CD14-positive monocyte (primary cell): ENCODE measurements at regions not wholly inside any gene's neighbourhood (a gene's known extent, or its start where the extent isn't known, plus 50 kb on each side); places are given as distances from the start of the nearest gene placed in this dataset.
A peak's percentile ranks its signal among the peaks of the same experiment; 100 is the strongest.

Source experiments
- DNase-seq, 3 donors: peaks; one replicate each; pipeline ENCODE4 v3.0.0-alpha.2; 2011 to 2022
- H2AFZ ChIP-seq: 2 replicates; pipeline ENCODE4 v1.6.0; 2012; ENCODE audit warnings: mild to moderate bottlenecking, low read depth, low read length, inconsistent platforms; ENCODE audit not compliant: insufficient read depth, poor library complexity, severe bottlenecking
- H3K27ac ChIP-seq, 2 donors: 1 replicate in 1 of 2; 2 replicates in 1 of 2; pipeline ENCODE4 v1.5.1; 2012 to 2013; ENCODE audit warnings: low read length in 2 of 2, control low read depth in 1 of 2, inconsistent platforms in 1 of 2, low read depth in 1 of 2, mild to moderate bottlenecking in 1 of 2
- H3K27me3 ChIP-seq, 2 donors: one replicate each; pipeline versions ENCODE4 v1.6.0 to v1.6.1; 2011 to 2013; ENCODE audit warnings: low read length in 2 of 2; ENCODE audit not compliant: control insufficient read depth in 2 of 2, insufficient read depth in 2 of 2
- H3K36me3 ChIP-seq, 2 donors: replicated peaks in 1 of 2; 1 replicate in 1 of 2; 2 replicates in 1 of 2; pipeline versions ENCODE4 v1.5.1 to v1.6.1; 2012 to 2013; ENCODE audit warnings: low read length in 2 of 2, control low read depth in 1 of 2, inconsistent platforms in 1 of 2, mild to moderate bottlenecking in 1 of 2; ENCODE audit not compliant: insufficient read depth in 2 of 2, control insufficient read depth in 1 of 2
- H3K4me1 ChIP-seq, 2 donors: 1 replicate in 1 of 2; 2 replicates in 1 of 2; pipeline versions ENCODE4 v1.5.1 to v1.6.1; 2012 to 2013; ENCODE audit warnings: low read length in 2 of 2, control low read depth in 1 of 2, inconsistent platforms in 1 of 2, mild to moderate bottlenecking in 1 of 2, moderate library complexity in 1 of 2; ENCODE audit not compliant: insufficient read depth in 2 of 2, control insufficient read depth in 1 of 2
- H3K4me2 ChIP-seq: replicated peaks from 2 replicates; pipeline ENCODE3; 2012; ENCODE audit warnings: low read length, moderate library complexity, mild to moderate bottlenecking; ENCODE audit not compliant: poor library complexity, severe bottlenecking; ENCODE audit errors: extremely low read depth
- H3K4me3 ChIP-seq, 3 experiments: fragments of 200-600 bp in 1 of 3; sonication (generic) in 1 of 3; replicated peaks in 1 of 3; 1 replicate in 2 of 3; 2 replicates in 1 of 3; pipeline ENCODE4 v1.5.1; 2011 to 2013; ENCODE audit warnings: low read length in 3 of 3, mild to moderate bottlenecking in 3 of 3, control low read depth in 2 of 3, low read depth in 2 of 3, inconsistent platforms in 1 of 3, moderate library complexity in 1 of 3
- H3K79me2 ChIP-seq: 2 replicates; pipeline ENCODE4 v1.6.0; 2012; ENCODE audit warnings: mild to moderate bottlenecking, control low read depth, inconsistent platforms, low read length, moderate library complexity; ENCODE audit not compliant: insufficient read depth
- H3K9ac ChIP-seq: 2 replicates; pipeline ENCODE4 v1.6.0; 2017; ENCODE audit warnings: low read length, mild to moderate bottlenecking; ENCODE audit not compliant: insufficient read depth, poor library complexity, severe bottlenecking
- H3K9me3 ChIP-seq, 2 donors: replicated peaks in 1 of 2; 1 replicate in 1 of 2; 2 replicates in 1 of 2; pipeline versions ENCODE4 v1.5.1 to v1.6.1; 2012 to 2013; ENCODE audit warnings: low read length in 2 of 2, control low read depth in 1 of 2; ENCODE audit not compliant: control insufficient read depth in 1 of 2, insufficient read depth in 1 of 2
- H4K20me1 ChIP-seq: 2 replicates; pipeline ENCODE4 v1.6.0; 2012; ENCODE audit warnings: mild to moderate bottlenecking, low read length, control low read depth, moderate library complexity; ENCODE audit not compliant: insufficient read depth
- H3K27ac Mint-ChIP-seq, 7 donors: one replicate each; pipeline ENCODE4 v1.8.0; 2020; ENCODE audit warnings: mild to moderate bottlenecking in 7 of 7, mixed read lengths in 7 of 7, moderate library complexity in 6 of 7, inconsistent platforms in 2 of 7
- H3K27me3 Mint-ChIP-seq, 3 donors: one replicate each; pipeline ENCODE4 v1.8.0; 2021 to 2022; ENCODE audit warnings: low read depth in 3 of 3, mild to moderate bottlenecking in 3 of 3, mixed read lengths in 3 of 3, moderate library complexity in 3 of 3, inconsistent platforms in 1 of 3
- H3K36me3 Mint-ChIP-seq, 2 donors: one replicate each; pipeline ENCODE4 v1.8.0; 2020; ENCODE audit warnings: mixed read lengths in 2 of 2, inconsistent platforms in 1 of 2, mild to moderate bottlenecking in 1 of 2
- H3K4me1 Mint-ChIP-seq: one replicate; pipeline ENCODE4 v1.8.0; 2020; ENCODE audit warnings: mild to moderate bottlenecking, mixed read lengths
- H3K4me3 Mint-ChIP-seq, 2 donors: one replicate each; pipeline ENCODE4 v1.8.0; 2020; ENCODE audit warnings: mild to moderate bottlenecking in 2 of 2, mixed read lengths in 2 of 2, moderate library complexity in 1 of 2
- H3K9me3 Mint-ChIP-seq, 7 donors: one replicate each; pipeline ENCODE4 v1.8.0; 2020 to 2022; ENCODE audit warnings: mixed read lengths in 7 of 7, mild to moderate bottlenecking in 6 of 7, moderate library complexity in 6 of 7, inconsistent platforms in 2 of 7
- WGBS: methylation state at CpG from one replicate; pipeline ENCODE4 v1.1.5; 2013; ENCODE audit warnings: missing lambda C conversion rate; ENCODE audit not compliant: insufficient coverage; 5-methylcytosine and 5-hydroxymethylcytosine counted together
- intact Hi-C, 2 donors: fragments of 100-400 bp; cut with micrococcal nuclease; formaldehyde crosslinking; loops; one replicate each; pipeline versions ENCODE4 v1.15.0 to v1.15.1; 2023
- TF ChIP-seq, protein P1 (sequence below): fragments of 200-600 bp; IDR thresholded peaks from one replicate; pipeline ENCODE4 v1.8.0; 2022; ENCODE audit warnings: antibody characterized with exemption, mild to moderate bottlenecking

DNA sequence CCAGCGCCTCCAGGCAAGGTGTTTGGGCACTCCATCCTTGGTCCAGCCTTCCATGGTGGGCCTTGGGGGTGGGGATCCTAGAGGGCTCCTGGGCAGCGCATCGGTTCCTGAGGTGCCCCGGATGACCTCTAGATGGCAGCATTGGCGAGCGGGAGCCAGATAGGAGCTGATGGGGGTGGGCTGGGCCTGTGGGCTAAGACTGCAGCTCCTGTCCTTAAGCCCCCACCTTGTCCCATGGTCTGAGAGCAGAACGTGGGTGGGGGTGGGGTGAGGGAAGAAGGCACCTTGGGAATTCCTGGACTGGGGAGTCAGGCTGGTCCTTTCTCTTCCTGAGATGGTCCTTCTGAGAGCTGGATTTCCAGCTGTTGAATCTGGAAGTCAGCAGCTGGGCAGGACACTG, 93.4 kb upstream of the CSF3R start:
- Histone ChIP-seq H3K27ac (no peak overlapping the region), H4K20me1 (no peaks in the 10 kb centered on the region), H3K4me1 (no peaks in the 10 kb centered on the region), H3K4me3 (no peak overlapping the region), H2AFZ (no peak overlapping the region), H3K9ac (no peak overlapping the region), H3K79me2 (no peaks in the 10 kb centered on the region), H3K4me2 (no peak overlapping the region), H3K9me3 (no peaks in the 10 kb centered on the region), H3K36me3 (no peaks in the 10 kb centered on the region), H3K27me3 (no peaks in the 10 kb centered on the region)
- no peaks in the 10 kb centered on the region for H3K36me3 Mint-ChIP-seq
- H3K9me3 Mint-ChIP-seq = peaks cover 0 to 3% (median 0%) of the 10 kb centered on the region in 7 donors
- 0% methylated on average over 2 of the region's 7 CpGs for WGBS
- no peak overlapping the region for H3K4me3 Mint-ChIP-seq
- TF ChIP-seq, protein P1, sequence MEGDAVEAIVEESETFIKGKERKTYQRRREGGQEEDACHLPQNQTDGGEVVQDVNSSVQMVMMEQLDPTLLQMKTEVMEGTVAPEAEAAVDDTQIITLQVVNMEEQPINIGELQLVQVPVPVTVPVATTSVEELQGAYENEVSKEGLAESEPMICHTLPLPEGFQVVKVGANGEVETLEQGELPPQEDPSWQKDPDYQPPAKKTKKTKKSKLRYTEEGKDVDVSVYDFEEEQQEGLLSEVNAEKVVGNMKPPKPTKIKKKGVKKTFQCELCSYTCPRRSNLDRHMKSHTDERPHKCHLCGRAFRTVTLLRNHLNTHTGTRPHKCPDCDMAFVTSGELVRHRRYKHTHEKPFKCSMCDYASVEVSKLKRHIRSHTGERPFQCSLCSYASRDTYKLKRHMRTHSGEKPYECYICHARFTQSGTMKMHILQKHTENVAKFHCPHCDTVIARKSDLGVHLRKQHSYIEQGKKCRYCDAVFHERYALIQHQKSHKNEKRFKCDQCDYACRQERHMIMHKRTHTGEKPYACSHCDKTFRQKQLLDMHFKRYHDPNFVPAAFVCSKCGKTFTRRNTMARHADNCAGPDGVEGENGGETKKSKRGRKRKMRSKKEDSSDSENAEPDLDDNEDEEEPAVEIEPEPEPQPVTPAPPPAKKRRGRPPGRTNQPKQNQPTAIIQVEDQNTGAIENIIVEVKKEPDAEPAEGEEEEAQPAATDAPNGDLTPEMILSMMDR = peak; percentile 82
- intact Hi-C loops = no loop called here
- H3K4me1 Mint-ChIP-seq = no peaks in the 10 kb centered on the region
- peaks cover 12 to 30% (median 14%) of the 10 kb centered on the region in 3 donors for H3K27me3 Mint-ChIP-seq
- no peak overlapping the region for H3K27ac Mint-ChIP-seq
- DNase-seq = peak; percentile 4 to 29 (median 15)

DNA sequence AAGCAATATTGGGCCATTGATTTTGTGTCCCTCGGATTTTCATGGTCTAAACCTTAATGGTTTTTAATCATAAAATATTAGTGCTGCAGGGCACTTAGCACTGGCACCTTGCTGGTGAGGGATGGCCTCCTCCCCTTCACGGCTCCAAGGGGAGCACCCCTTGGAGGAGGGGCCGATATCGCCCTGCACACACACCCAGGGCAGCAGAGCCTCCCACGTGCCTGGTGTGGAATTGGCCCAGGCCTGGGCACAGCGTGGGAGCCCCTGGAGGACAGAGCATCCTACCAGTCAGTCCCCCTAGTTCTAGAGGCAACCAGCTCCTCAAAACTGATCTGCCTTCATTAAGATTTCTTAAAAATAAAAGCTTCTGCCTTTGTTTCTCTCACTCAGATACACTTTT, 90.7 kb upstream of the CSF3R start:
- Mint-ChIP-seq H3K4me3 (no peak overlapping the region), H3K27ac (no peak overlapping the region), H3K27me3 (peaks cover 4 to 25% (median 14%) of the 10 kb centered on the region in 3 donors), H3K36me3 (no peaks in the 10 kb centered on the region), H3K9me3 (peaks cover 0 to 3% (median 0%) of the 10 kb centered on the region in 7 donors), H3K4me1 (no peaks in the 10 kb centered on the region)
- Histone ChIP-seq H3K4me2 (no peak overlapping the region), H3K27ac (no peak overlapping the region), H3K9me3 (no peaks in the 10 kb centered on the region), H3K27me3 (no peaks in the 10 kb centered on the region), H3K36me3 (no peaks in the 10 kb centered on the region), H4K20me1 (no peaks in the 10 kb centered on the region), H3K9ac (no peak overlapping the region), H3K4me3 (no peak overlapping the region), H3K4me1 (no peaks in the 10 kb centered on the region), H2AFZ (no peak overlapping the region), H3K79me2 (no peaks in the 10 kb centered on the region)
- TF ChIP-seq, protein P1 = no peak
- no peak for DNase-seq
- 56% methylated on average over 4 of the region's 6 CpGs for WGBS
- intact Hi-C loops = no loop called here
